ENCODE measurements at regions not wholly inside any gene's neighbourhood (a gene's known extent, or its start where the extent isn't known, plus 50 kb on each side); places are given as distances from the start of the nearest gene placed in this dataset.

DNA sequence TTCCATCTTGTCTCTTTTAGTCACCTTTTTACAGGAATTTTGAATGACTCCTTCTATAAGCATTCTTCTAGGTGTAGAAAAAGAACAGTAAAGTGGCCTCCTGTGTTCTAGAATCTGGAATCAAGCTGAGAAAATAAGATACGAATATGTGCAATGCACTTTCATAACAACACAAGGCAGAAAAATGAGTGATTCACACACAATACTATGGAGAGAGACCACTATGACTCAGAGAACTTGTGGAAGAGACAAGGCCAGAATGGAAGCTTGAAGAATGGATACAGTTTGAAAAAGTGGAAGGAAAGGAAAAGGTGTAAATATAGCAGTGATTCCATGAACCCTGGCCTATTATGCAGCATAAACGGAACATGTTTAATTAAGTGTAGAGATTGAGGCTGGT lies 57.1 kb upstream of the SAMSN1 start:
- TF ChIP-seq, protein P1, sequence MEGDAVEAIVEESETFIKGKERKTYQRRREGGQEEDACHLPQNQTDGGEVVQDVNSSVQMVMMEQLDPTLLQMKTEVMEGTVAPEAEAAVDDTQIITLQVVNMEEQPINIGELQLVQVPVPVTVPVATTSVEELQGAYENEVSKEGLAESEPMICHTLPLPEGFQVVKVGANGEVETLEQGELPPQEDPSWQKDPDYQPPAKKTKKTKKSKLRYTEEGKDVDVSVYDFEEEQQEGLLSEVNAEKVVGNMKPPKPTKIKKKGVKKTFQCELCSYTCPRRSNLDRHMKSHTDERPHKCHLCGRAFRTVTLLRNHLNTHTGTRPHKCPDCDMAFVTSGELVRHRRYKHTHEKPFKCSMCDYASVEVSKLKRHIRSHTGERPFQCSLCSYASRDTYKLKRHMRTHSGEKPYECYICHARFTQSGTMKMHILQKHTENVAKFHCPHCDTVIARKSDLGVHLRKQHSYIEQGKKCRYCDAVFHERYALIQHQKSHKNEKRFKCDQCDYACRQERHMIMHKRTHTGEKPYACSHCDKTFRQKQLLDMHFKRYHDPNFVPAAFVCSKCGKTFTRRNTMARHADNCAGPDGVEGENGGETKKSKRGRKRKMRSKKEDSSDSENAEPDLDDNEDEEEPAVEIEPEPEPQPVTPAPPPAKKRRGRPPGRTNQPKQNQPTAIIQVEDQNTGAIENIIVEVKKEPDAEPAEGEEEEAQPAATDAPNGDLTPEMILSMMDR (conservative IDR thresholded peaks at IDR 0.05 in 1 of 2, IDR thresholded peaks at IDR 0.05 in 1 of 2; ENCODE audit: low read depth in 1 of 2, low read length in 2 of 2): no peak
- no peak for TF ChIP-seq EZH2 (IDR thresholded peaks at IDR 0.05; ENCODE audit: low read length, missing control alignments)

All from fibroblast of lung (primary cell).